GOT3 (cell line): ENCODE measurements at regions not wholly inside any gene's neighbourhood (a gene's known extent, or its start where the extent isn't known, plus 50 kb on each side); places are given as distances from the start of the nearest gene placed in this dataset.

Source experiments
- DNase-seq: peaks from one replicate; lab custom pipeline; 2025; ENCODE audit warnings: mixed read lengths; lab: John Stamatoyannopoulos, UW

- DNase-seq: no peak
These were observed 1192.8 kb downstream of the FLRT2 start for GRCh38 chr14:86722612-86723253.

- no peak for DNase-seq
These were observed 1184.6 kb downstream of the FLRT2 start for GRCh38 chr14:86714575-86714974.

- DNase-seq: no peak
These were observed 1184.2 kb downstream of the FLRT2 start for GRCh38 chr14:86714153-86714552.

GRCh38 chr14:86712727-86713126 is 1182.8 kb downstream of the FLRT2 start:
- DNase-seq: no peak

DNA sequence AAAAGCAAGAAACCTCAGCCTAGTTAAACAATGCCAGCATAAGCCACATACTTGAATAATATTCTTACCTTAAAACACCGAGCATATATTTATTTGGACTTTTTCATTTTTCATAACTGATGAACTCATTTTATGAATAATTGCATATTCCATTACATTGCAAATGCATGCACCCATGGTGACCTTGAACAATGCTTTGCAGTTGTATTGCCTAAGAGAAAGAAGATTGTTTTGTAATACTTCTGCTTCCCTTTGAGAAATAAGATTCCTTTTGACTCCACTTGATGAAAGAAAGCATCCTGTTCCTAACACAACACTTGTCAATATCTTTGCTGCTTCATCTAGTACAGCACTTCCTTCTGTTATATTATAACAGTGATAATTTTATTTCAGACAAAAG is 1182.2 kb downstream of the FLRT2 start:
- no peak for DNase-seq

- no peak for DNase-seq
These were observed 1178.9 kb downstream of the FLRT2 start for GRCh38 chr14:86708846-86709339.

- no peak for DNase-seq
These were observed 1177.1 kb downstream of the FLRT2 start for GRCh38 chr14:86707071-86707470.

GRCh38 chr14:86683561-86683960 is 1153.6 kb downstream of the FLRT2 start:
- no peak for DNase-seq

DNA sequence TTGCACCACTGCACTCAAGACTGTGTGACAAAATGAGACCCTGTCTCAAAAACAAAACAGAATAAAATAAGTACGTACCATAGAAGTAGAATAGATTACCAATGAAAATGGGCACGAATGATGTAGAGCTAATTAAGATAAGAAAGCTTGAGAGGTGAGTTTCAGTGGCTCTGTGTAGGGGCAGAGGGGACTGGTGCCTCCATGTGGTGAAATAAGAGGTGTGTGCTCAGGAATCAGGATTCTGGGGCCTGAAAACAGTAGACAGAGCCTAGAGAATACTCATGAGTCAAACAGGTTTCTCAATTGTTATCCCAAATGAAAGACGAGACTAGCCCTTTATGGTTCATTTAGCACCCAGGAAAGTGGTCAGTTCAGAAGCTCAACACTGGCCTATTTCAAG is 1145.1 kb downstream of the FLRT2 start:
- no peak for DNase-seq

DNA sequence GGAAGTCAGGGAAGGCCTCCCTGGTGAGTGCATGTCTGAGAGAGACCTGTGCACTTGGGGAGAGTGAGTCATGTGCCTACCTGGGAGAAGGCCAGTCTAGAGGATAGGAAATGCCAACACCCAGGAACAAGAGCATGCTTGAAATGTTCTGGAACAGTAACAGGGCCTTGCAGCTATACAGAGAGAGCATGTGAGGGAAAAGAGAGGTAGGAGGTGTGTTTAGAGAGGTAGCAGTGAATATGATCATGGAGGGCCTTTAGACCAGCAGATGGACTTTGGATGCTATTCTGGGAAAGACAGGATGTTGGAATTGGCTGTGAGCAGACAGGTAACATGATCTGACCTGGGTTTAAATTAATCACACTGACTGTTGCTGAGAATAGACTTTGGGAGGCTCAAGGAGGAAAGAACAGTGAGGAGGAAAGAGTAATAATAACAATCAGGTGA is 1143.6 kb downstream of the FLRT2 start:
- no peak for DNase-seq

GRCh38 chr14:86672080-86672479 is 1142.1 kb downstream of the FLRT2 start:
- no peak for DNase-seq

- DNase-seq: no peak
These were observed 1136.0 kb downstream of the FLRT2 start for GRCh38 chr14:86665975-86666374.

DNA sequence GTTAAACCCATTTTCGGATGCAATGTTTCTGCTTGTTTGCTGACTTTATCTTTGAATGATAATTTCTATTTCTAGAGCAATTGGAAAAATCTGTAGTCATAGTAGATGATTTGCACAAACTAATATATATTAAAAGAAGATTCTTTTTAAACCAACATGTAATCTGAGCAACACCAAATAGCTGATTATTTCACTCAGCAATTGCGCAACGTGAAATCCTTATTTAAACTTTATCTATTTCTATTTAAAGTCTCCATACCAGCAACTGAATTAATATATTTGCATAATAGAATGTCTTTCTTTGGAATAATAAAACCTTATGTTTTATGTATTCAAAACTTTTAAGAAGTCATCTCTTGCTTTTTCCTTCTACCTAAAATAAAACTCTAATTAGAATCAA is 1132.4 kb downstream of the FLRT2 start:
- no peak for DNase-seq

- no peak for DNase-seq
These were observed 1124.7 kb downstream of the FLRT2 start for GRCh38 chr14:86654558-86655184.

GRCh38 chr14:86652526-86652925 is 1122.6 kb downstream of the FLRT2 start:
- DNase-seq: no peak

DNA sequence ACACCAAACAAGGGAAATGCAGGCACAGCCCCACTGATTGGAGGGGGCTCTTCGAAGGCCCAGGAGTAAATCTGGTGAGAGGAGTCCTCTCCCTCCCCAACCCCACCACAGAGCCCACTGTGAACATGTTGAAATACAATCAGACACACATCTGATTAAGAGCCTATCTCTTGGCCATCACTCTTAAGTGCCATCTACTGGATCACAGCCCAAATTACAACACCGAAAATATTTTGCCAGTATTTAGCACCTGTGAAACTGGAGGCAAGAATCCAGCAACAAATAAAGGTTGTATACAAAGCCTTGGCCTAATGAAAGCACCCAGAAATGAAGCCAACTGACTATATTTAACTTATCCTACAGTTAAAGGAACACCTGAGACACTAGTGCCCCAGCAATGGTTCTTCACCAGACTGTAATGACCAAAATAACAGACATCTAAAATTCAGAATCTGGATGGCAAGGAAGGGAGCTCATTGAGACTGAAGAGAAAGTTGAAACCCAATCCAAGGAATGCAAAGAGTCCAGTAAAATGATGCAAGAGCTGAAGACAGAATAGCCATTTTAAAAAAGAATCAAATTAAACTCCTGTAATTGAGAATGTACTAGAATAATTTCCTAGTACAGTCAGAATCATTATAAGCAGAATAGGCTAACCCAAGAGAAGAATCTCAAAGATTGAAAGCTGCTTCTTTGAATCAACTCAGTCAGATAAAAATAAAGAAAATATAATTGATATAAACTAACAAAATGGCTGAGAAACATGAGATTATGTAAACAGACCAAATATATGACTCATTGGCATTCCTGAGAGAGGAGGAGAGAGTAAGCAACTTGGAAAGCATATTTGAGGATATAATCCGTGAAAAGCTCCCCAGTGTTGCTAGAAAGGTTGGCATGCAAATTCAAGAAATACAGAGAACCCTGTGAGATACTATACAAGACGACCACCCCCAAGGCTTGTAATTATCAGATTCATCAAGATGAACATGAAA is 1117.0 kb downstream of the FLRT2 start:
- no peak for DNase-seq

DNA sequence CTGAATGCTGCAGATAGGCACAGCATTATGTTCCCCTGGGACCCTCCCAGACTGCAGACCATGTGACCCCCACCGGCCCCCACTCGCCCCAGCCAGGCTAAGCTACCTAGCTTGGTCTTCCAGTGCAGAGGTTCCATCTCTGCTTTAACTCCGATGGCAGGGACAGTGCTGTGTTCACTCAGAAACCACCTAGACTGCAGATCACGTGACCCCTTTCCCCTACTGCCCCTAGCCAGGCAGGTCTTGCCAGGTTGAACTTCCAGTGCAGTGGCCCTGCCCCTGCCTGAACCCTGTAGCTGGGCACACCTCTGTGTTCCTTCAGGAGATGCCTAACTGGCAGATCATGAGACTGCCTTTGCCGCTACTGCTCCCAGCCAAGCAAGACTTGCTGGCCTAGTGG is 1116.2 kb downstream of the FLRT2 start:
- no peak for DNase-seq

- no peak for DNase-seq
These were observed 1111.4 kb downstream of the FLRT2 start for GRCh38 chr14:86641310-86641709.

DNA sequence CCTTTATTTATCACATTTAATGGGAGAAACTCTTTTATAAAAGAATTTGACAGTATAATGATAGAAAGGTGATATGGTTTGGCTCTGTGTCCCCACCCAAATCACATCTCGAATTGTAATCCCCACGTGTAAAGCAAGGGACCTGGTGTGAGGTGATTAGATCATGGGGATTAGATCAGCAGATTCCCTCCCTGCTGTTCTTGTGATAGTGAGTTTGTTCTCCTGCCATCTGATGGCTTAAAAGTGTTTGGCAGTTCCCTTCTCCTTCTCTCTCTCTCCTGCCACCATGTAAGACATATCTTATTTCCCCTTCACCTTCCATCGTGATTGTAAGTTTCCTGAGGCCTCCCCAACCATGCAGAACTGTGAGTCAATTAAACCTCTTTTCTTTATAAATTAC is 1110.3 kb downstream of the FLRT2 start:
- no peak for DNase-seq

- DNase-seq: no peak
These were observed 1109.7 kb downstream of the FLRT2 start for GRCh38 chr14:86639666-86640065.

DNA sequence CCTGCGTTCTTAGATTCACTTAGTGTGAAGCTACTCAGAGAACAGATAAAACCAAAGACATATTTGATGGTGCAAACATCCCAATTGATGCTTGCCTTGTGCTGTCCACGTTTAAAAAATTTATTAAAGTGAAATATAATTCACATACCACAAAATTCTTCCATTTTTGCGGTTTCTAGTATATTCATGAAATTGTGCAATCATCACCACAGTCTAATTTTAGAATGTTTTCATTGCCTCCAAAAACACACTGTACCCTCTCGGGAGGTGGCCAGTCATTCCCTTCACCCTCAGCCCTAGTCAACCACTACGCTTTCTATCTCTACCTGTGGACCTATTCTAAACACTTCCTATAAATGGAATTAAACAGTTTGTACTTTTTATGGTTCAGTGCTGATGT is 1109.2 kb downstream of the FLRT2 start:
- no peak for DNase-seq

DNA sequence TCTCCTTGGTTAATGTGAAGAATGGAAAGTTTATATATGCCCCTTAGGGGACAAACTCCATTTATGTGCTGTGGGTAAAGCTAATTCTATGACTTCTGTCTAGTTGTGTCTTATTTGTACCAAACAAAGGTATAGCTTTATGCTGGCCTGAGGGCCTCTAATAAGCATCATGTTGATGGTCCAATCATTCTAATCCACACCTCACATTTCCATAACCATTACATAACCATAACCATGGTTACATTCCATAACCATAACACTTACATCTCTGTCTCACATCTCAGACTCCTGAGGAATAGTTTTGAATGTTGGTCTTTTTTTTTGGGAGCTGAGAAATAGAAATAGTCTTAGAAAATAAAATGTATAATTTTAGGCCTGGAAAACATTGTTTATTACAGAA is 1097.1 kb downstream of the FLRT2 start:
- no peak for DNase-seq

- no peak for DNase-seq
These were observed 1096.6 kb downstream of the FLRT2 start for GRCh38 chr14:86626530-86626929.
